NCI-H345 treated with DMSO at 0.1 percent for 48 hours (cell line): ENCODE measurements at regions not wholly inside any gene's neighbourhood (a gene's known extent, or its start where the extent isn't known, plus 50 kb on each side); places are given as distances from the start of the nearest gene placed in this dataset.
A peak's percentile ranks its signal among the peaks of the same experiment; 100 is the strongest.

ENCODE experiments used
- DNase-seq: peaks from one replicate; lab custom pipeline; 2025; ENCODE audit not compliant: unreplicated experiment; lab: John Stamatoyannopoulos, UW

DNA sequence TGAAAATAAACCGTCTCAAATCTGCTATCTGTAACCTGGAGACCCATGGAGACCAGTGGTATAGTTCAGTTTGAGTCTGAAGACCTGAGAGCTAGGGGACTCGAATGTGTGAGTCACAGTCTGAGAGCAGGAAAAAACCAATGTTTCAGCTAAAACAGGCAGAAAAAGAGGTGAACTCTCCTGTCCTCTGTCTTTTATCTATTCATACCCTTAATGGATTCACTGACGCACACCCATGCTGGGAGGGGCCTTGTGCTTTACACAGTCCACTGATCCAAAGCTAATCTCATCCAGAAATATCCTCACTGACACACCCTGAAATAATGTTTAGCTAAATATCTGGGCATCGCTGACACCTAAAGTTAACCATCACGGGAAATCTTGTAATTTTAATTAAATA, 297.9 kb downstream of the GPM6A start:
- DNase-seq, result no peak

DNA sequence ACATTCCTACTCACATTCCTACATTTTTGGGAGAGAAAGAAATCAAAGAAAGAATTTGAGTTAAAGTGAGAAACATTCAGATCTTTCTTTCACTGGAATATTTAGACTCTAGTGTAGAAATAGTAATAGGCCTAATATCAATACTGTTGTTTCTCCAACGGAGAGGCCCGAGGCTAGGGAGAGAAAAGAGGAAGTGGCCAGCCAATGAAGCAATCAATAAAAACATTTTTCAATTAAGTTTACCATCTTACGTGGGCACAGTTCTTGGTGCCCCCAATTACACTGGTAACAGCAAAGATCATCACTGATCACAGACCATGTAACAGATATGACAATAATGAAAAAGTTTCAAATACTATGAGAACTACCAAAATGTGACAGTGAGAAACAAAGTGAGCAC, 281.4 kb downstream of the GPM6A start:
- no peak for DNase-seq

DNA sequence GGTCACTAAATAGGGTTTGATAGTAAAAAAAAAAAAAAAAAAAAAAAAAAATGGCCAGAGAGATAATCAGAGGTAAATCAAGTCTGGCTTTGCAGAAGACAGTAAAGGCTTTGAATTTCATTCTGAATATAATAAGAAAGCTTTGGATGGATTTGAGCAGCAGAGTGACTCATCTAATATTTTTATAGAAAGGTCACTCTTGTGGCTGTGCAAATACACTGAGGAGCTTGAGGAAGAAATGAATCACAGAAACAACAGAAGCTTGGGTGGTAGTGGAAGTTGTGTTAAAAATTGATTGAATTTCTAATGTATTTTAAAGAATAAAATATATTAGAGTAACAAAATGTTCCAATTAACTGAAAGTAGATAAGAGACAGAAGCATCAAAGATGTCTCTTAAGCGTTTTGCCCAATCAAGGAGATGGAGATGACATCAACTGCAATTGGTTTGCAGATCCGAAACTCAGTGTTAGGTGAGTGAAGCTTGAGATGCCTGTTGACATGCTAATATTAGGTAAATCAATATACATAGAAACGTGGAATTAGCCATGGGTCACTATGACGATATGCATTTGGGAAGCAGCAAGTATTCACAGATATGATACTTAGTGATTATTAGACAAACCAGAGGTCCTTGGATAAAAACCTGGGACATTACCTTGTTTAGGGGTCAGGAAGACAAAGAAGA, 280.5 kb downstream of the GPM6A start:
- DNase-seq, result no peak

DNA sequence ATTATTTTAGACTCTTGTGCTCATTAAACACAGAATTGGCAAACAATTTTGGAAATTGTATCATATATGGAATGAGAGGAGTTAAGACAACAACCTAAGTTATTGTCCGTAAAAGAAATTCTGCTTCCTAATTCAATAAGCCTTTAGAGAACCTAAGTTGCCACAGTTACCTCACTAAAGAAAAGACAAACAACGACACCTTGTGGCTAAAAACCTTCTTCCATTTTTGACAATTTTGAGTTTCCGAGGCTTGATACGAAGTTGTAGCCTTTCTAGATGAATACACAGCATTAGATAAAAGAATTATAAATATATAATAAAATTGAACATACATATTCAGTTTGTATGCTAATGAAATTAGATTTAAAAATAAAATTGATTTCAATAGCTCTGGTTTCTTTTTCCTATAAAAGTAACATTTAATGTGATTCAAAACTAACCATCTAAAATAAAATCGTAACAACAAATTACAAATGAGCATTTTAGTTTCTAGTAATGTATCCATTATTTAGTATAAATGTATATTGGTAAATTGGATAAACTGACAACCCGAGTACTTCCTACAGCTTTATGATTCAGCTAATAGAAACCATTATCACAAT, 275.1 kb downstream of the GPM6A start:
- peak; percentile 35 for DNase-seq

DNA sequence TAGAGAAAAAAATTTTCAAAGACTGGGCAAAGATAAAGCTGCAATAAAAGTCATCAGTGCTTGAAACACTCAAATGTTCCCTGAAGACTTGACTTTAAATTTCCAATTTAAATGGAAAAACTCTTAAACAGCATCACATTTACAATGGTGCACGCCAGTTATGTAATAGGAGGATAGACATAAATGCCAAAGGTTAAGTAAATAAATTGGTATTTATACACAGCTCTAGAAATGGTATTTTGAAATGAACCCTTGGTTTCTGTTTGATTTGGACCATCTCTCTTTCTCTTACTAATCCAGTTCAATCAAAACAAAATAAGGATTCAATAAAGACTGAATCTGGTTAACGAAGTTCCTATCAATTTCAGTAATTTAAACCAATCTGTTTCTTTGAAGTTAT, 272.6 kb downstream of the GPM6A start:
- DNase-seq, result no peak

DNA sequence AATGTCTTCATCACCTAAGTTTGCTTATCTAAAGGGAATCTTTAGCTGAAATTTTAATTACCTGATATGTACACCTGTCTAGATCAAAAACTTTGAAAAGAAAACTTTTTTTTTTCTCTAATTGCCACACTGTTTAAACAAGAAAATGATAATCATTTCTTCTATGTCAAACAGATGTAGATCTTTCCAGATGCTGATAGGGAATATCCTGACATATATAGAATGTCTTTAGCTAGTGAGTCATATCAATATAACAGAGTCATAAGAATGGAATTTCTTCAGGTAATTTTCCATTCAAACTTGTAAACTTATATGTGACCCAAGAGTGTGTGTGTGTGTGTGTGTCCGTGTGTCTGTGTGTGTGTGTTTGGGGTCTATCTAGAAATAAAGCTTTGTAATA, 271.9 kb downstream of the GPM6A start:
- DNase-seq, result no peak

DNA sequence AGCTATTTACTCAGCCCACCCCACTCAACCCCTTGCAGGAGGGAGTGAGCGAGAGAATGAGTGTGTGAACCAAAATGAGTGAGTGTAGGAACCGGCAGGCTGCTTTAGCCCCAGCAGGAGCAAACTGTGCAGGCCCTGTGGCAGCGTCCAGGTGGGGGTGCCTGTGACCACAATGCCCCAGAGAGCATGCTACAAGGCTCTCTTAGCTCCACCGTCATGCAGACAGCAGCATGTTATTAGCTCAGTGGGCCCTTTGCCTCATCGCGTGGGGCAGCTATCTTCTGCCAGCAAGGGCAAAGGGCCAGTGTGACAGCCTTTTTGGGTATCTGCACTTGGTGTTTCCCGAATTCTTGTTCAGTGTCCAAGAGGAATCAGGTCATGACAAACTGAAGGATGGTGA, 271.3 kb downstream of the GPM6A start:
- DNase-seq, result no peak

DNA sequence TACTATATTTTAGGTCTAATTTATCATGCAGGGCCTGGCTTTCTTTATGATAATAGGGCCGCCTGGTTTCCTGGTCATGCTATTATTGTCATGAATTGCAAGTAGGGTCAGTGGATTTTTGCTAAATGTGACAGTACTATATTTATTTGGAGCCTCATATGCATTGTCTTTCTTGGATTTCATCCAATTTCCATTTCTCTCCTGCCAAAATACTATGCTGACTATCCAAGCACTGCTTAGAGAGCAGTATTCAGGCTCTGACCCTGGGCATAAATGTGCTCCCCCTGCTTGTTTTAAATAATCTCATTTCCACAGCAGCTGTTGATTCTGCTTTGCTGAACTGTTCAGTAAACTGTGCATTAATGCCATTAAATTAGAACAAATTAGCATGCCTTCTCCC, 269.3 kb downstream of the GPM6A start:
- DNase-seq, result peak; percentile 26

DNA sequence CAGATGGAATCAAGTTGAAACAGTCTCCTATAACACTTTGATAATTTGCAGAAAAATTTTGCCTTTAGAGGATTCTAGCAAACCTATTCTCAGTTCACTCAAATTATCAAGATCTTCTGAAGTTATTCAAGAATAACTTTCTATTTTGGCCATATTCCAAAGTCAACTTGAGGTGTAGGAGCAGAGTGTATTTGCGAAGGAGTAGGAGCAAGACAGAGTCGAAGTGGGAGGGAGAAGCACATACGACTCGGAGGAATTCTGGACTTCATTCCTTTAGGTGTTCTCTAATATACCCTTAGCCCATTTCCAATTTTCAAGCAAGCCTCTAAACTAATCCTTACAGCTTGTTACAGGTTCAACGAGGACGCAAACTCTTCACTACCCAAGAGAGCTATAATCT, 252.9 kb downstream of the GPM6A start:
- no peak for DNase-seq

DNA sequence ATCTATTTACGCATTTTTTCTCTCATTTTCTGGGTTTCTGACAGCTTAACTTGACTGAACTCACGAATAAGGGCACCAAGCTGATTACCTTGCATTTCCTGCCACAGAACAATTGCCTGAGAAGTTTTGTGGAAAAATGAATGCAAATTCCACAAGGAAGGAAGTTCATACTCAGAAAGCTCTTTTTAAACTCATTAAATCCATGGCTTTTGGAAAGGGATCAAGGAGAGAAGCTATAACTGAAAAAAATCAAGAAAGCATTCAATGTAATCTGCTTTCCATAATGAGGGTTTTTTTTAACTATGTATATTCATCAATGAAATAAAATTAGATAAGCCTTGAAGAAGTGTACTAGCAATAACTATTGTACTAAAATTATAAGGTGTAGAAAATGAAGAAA, 252.5 kb downstream of the GPM6A start:
- DNase-seq, result no peak

DNA sequence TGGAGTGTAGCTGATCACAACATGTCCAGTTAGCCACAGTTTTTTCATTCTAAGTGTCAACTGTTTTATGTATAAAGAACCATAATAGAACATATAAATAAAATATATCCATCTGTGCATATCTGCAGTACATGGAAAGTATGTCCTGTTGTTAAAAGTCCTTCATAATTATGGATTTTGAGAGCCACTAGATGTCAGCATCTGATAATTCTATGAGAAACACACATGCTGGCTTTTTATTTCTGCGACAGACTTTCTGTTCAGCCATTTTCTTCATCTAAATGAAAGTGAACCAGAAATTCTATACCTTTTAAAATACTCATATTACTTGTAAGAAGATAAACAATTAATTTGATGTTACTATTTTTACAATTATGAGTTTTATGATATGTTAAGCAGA, 251.5 kb downstream of the GPM6A start:
- DNase-seq, result peak; percentile 12

DNA sequence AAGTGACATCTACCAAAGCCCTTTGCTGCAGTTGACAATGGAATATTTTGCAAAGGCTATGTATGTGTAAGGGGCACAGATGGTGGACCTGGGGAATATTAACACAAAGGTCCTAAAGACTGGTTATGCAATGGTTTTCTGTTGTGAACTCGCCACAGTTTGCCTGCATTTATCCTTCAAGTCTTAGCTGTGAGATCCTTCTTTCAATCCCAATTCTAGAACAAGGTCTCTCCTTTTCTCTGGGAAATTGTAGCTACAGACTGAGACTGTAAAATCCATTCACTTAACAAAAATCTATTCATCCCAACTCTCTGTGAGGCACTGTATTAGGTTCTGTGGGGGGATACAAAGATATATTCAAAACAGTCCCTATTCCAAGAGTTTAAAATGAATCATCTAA, 250.4 kb downstream of the GPM6A start:
- DNase-seq, result no peak

DNA sequence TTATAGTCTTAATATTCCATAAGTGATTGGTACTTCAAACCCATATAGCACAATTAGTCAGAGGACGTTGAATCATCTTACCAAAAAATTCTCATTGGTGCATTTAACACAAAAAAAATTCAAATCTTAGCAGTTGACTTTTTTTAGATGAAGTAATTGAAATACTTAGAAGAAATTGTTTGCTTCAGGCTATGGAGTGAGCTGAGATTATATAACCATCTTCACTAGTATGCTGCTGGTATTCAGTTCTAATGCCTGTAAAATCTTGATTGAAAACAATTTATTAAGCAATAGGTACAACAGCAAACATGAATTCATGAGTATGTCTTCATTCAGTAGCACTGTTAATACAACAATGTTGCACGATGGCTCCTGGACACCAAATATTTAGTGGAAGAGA, 250.0 kb downstream of the GPM6A start:
- DNase-seq, result no peak

DNA sequence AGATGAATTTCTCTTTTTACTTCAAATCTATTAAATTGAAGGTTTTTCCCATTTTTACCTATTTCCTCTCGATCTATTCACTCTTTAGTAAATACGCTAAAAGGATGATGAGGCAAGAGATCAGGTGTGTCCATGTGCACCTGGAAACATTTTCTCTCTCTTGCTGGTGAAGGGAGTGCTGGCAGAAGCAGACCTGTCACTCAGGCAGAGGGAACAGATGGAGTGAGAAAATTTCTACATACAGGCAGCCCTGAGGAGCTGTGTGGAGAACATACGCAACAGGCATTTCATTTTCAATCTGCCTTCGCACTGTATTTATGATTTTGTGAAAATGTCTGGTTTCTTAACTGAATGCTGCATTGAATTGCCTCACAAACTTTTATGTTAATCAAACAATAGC, 249.5 kb downstream of the GPM6A start:
- no peak for DNase-seq
